GM21360 (cell line): ENCODE measurements at regions not wholly inside any gene's neighbourhood (a gene's known extent, or its start where the extent isn't known, plus 50 kb on each side); places are given as distances from the start of the nearest gene placed in this dataset.
A peak's percentile ranks its signal among the peaks of the same experiment; 100 is the strongest.
"Not testable (repeated sequence)": the region's sequence is repeated elsewhere in the genome, so short reads cannot be mapped to it uniquely, and the experiment has no call there.

ENCODE experiments used
- ATAC-seq: cut with Tn5 transposase; IDR thresholded peaks from one replicate; pipeline ENCODE4 v1.9.1; 2021; ENCODE audit warnings: mild to moderate bottlenecking, moderate library complexity; ENCODE audit not compliant: unreplicated experiment

DNA sequence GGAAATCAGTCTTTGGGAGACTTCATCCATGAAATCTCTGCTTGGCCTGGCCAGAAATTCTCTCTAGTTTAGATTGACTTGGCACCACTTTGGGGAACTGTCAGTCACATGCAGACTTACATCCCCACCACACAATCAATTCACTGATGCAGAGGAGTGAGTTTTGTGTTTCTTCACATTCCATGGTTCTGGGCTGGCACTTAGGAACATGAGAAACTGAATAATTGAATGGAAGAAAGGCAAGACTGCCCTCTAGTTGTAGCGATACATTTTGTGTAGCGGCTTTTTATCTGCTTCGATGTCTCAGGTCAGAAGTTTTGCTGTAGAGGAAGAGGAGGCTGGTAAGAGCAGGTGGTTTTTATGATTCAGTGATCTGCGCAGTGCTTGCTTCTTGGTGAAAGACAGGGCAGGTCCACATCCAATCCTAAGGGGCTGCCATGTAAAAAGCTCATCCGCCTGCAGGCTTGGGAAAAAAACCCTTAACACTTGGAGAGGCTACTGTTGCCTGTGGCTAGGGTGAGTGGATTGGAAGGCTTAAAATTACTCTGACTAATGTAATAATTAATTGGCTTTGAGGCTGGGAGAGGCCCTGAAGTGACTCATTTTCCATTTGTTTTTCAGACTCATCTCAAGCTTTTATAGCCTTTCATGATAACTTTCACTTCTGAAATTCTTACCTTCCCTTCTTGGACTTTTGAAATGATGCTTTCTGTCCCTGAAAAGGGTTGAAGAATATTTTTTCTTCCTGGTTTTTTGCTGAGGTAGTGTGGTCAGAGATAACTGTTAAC lies 75.4 kb upstream of the LPCAT1 start:
- ATAC-seq, result not testable (repeated sequence)

DNA sequence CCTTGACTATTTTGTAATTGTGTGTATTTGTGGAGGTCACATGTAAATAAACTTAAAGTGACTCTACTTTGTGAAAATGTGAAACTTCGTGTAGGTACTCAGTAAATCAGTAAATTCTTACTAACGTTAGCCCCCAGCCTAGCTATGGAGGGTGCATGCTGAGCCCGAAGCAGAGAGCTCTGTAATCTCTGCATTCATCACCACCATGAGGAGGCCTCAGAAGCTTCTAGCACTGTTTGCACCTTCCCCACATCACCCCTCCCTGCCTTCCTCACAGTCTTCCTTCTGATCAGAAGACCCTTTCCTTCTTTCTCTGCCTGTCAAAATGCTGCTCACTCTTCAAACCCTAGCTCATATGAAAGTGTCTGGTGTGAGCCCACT lies 73.3 kb upstream of the LPCAT1 start:
- ATAC-seq, result not testable (repeated sequence)

DNA sequence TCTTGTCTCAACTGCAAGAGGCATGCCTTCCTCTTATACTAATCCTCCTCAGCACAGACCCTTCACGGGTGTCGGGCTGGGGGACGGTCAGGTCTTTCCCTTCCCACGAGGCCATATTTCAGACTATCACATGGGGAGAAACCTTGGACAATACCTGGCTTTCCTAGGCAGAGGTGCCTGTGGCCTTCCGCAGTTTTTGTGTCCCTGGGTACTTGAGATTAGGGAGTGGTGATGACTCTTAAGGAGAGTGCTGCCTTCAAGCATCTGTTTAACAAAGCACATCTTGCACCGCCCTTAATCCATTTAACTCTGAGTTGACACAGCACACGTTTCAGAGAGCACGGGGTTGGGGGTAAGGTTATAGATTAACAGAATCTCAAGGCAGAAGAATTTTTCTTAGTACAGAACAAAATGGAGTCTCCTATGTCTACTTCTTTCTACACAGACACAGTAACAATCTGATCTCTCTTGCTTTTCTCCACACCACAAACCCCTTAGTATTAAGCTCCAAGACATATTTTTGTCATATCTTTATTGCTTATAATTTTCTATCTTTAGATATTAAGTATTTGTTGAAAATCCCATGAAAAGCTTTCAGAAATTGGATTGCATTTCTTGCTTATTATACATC lies 72.8 kb upstream of the LPCAT1 start:
- ATAC-seq, result not testable (repeated sequence)

DNA sequence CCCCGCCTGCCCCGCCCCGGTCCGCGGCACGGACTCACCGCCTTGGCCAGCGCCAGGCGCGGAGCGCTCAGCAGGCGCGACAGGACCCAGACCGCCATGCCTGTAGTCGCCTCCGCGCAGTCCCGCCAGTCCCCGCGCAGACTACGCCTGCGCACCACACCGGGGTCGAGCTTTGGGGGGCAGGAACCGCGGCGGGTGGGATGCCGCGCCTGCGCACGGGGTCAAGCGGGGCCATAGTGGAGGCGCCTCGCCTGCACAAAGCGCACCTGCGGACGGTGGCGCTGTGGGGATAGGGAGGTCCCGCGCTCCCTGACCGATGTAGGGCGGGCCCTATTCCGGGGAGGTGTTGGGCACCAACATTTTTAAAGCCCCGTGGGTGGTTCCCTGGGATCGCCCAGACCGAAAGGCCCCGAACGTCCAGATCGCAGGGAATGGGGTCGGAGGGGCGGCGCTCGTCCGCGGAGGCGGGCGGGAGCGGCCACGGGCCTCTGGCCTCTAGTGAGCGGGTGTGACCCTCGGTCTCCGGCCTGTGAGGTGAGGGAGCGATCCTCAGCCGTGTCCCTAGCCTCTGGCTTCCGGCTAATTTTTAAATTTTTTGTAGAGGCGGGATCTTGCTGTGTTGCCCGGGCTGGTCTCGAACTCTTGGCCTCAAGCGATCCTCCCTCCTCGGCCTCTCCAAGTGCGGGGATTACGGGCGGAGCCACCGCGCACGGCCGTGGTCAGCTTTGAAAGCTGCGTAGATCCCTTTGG lies 70.8 kb upstream of the LPCAT1 start:
- ATAC-seq, result peak; percentile 79

DNA sequence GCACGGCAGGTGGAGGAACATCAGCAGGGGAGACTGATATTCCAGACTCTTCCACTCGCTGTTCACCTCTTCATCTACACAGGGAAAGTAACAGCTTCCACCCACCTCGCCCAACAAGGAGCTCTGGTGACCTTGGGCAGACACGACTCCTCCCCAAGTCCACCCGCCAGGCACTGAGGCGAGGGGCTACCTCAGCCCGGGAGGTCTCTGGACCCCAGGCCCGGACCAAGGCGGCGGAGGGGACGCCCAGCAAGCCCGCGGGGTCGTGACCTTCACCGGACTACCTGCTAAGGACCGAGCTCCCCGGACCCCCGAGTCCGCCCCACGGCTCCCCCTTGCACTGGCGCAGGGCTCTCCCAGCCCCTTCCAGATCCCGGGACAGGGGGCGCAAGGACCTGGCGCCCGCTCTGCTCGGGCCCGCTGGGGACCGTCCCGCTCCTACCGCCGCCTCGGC lies 70.2 kb upstream of the LPCAT1 start:
- ATAC-seq, result no peak

DNA sequence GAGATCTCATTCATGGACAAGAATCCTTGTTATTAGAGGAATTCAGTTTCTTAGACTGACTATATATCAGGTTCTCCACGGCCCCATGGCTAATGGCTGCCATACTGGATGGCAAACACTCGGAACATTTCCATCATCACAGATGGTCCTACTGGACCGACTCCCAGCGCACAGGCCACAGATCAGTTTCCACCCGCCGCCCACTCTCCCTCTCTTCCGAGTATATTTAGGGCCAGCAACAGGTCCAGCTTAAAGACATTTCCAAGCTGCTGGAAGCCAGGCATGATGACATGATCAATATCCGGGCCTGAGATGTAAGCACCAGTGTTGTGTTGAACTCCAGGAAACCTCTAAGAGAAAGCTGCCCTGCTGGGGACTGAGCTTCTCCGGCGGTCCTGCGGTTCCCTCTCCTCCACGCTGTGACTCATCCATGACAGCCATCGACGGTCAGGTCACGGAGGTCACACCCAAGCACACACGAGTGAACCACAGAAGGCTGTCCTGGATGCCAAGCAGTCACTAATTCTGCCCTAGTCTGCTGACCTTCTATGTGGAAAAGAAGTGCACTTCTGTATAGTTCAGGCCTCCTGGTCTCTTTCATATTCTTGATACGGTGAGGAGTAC lies 64.4 kb upstream of the LPCAT1 start:
- not testable (repeated sequence) for ATAC-seq

DNA sequence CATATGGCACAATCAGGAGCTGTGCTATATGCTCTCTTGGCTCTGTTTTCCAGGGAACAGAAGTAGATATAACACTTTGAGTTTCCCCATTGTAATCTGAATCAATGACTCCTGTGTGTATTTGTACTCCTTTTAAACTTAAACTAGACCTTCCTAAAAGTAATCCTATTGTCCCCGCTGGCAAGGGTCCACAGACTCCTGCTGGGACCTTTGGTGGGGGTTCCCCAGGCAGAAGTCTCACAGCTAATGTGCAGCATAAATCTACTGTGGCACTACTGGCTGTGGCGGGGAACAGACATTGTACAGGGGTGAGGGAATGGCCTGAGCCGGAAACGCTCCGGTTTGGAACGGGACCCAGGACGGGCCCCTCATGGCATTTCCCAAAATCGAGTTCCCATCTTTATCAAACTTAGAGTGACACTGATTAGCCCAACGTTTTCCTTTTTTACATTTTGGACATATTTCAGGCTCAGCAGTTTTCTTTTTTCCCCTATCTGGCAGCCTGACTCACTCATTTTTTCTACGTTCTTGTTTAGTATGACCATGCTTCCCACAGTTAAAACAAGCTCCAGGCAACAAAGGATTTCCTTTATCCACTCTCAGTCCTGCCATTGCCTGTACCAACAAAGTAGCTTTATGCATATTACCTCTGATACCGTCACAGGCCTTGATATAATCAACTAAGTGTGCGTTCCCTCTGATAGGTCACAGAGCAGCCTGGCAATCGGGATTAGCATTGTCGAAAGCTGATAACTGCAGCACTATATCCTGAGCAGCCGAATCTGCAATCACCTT lies 59.5 kb upstream of the LPCAT1 start:
- not testable (repeated sequence) for ATAC-seq

DNA sequence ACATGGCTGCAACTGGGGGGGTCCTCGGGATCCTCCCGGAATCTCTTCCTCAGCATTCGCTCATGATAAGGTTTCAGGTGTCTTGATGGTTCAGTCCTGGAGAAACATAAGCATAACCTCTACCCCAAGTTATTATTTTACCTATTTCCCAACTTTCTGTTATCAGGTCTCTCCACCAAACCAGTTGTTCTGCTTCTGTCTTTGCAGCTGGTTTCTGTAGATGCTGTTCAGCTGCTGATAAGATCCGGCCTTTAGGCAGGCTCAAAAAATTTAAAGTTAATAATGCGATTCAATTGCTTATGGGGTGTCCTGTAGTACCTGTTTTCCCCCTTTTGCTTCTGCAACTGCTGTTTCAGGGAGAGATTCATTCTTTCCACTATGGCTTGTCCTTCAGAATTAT lies 55.6 kb upstream of the LPCAT1 start:
- ATAC-seq, result not testable (repeated sequence)

DNA sequence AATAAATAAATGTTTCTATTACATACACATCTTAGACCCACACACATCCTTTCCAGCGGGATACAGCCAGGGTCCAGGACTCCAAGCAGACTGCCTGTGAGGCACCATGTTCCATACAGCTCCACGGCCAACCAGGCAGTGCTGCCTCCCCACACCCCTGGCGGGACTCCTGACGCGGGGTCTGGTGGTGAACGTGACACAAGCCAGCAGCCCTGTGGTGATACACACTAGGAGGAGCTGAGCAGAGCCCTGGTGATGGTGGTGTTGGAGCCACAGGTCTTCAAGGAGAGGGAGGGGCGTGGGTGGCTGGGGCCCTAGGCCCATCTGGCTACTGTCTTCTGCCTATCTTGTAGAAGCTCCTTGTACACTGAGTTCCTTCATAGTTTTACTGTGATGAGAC lies 53.1 kb upstream of the LPCAT1 start:
- ATAC-seq, result not testable (repeated sequence)

DNA sequence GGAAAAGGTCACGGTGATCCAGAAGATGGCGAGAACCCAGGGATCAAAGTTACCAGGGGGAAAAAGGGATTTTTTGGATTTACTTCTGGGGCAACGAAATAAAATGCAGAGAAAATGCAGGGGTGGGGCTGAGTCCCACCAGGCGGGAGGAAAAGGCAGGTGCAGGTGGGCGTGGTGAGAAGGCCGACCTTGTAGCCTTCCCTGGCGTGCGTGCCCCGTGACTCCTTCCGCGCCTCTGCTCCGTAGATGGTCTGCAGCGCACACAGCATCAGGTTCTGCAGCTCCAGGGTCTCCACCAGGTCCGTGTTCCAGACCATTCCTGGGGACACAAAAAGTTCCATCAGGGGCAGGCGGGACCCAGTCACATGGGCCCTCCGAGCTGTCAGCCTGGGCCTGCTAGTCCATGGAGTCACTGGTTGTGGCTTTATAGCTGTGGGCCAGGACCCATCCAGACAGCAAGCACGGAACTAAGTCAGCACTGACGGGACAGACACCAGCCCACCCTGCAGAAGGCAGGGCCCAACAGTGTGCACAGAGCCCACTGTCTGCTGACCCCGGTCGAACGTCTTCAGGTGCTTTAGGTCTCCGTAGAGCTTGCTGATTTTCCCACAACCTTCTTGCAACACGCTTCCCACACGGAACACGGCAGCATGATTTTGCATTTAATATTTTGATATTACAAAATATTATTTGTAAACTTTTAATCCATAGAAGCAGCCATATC lies 52.4 kb upstream of the LPCAT1 start:
- ATAC-seq, result not testable (repeated sequence)

DNA sequence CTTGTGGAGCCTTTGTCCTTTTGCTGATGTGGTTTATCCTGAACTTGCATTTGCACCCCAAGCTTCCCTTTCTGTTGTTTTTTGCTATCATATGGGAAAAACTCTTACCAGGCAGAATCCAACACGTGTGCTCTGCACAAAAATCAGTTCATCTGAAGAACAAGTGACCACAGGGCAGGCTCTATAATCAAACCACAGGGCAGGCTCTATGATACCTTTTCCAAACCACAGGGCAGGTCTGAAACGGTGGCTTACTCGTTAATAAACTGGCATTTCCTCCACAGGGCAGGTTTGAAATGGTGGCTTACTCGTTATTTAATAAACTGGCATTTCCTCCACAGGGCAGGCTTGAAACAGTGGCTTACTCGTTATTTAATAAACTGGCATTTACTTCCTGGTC lies 51.7 kb upstream of the LPCAT1 start:
- ATAC-seq, result not testable (repeated sequence)

DNA sequence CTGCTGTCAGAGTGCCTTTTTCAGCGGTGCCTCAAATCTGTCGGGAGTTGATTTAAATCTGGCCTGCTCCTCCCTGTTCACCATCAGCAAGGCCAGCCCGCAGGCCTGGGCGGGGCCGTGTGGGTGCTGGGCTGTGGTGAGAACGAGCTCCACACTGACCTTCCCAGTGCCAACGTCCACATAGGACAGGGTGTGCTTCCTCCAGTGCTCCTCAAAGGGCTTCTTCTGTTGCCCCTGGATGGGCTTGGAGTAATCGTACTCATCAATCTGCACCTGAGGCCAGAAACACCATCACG lies 50.2 kb upstream of the LPCAT1 start:
- ATAC-seq, result not testable (repeated sequence)

DNA sequence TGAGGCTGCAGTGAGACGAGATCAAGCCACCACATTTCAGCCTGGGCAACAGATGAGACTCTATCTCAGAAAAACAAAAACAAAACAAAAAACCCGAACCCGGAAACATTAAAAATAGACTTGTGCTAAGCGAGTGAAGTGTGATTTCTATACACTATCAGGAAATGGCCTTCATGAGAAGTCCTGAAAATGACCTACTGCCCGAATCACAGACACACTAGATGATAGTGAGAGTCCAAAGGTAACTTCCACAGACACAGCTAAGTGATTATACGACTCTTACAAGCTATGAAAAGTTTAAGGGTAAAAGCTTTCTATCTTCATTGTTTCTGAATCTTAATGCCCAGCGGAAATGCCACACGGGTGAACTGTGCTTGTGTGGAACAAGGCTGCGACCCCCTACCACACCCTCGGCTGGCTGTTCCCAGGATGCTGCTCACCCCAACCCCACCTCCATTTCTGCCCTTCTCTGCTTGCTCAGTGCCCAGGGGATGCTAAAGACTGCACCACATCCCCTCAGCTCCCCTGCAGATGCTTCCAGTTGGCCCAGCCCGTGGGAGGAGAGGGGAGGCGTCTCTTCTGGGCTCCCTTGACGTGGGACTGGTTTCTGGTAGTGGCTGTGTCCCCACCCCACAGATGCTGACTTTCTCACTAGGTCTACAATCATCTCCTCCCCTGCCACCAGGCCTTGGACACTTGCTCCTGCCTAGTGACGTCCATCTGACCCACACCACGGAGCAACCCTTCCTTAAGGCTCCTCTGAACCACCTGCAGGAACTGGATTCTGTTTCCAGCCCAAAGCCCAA lies 49.7 kb upstream of the LPCAT1 start:
- not testable (repeated sequence) for ATAC-seq
